GM12878 (cell line): ENCODE measurements at regions not wholly inside any gene's neighbourhood (a gene's known extent, or its start where the extent isn't known, plus 50 kb on each side); places are given as distances from the start of the nearest gene placed in this dataset.

ENCODE experiments used
- BRCA1 ChIP-seq: IDR thresholded peaks from 2 replicates; pipeline ENCODE4 v1.6.1; 2011; ENCODE audit warnings: low read depth, low read length, improper control_type of control experiment
- CBX3 ChIP-seq: fragments of 200-600 bp; sonication (generic); IDR thresholded peaks from 2 replicates; pipeline ENCODE4 v1.6.1; 2016; ENCODE audit warnings: low read depth, borderline replicate concordance
- CTCF ChIP-seq, 3 experiments: IDR thresholded peaks in 2 of 3; conservative IDR thresholded peaks in 1 of 3; 2 replicates each; pipeline ENCODE4 v1.5.1; 2011; ENCODE audit warnings: low read depth in 3 of 3, low read length in 3 of 3, mild to moderate bottlenecking in 3 of 3, control low read depth in 2 of 3, moderate library complexity in 2 of 3, inconsistent platforms in 1 of 3, mixed read lengths in 1 of 3; ENCODE audit not compliant: control insufficient read depth in 2 of 3, insufficient read depth in 1 of 3; ENCODE audit errors: extremely low read depth in 1 of 3
- MAX ChIP-seq: IDR thresholded peaks from 2 replicates; pipeline ENCODE4 v1.6.1; 2012; ENCODE audit warnings: low read depth, low read length, improper control_type of control experiment
- MEF2A ChIP-seq: IDR thresholded peaks from 2 replicates; pipeline ENCODE4 v1.6.1; 2011; ENCODE audit warnings: low read depth, mild to moderate bottlenecking, low read length, moderate library complexity; ENCODE audit not compliant: insufficient read depth
- POLR2AphosphoS5 ChIP-seq: IDR thresholded peaks from 2 replicates; pipeline ENCODE4 v1.6.1; 2011; ENCODE audit warnings: mild to moderate bottlenecking, low read length, inconsistent platforms
- SUZ12 ChIP-seq: fragments of 200-600 bp; sonication (generic); IDR thresholded peaks from one replicate; pipeline ENCODE4 v1.6.1; 2018; ENCODE audit warnings: antibody characterized with exemption, mild to moderate bottlenecking; ENCODE audit not compliant: unreplicated experiment
- YBX1 ChIP-seq: fragments of 450-650 bp; IDR thresholded peaks from 2 replicates; pipeline ENCODE4 v1.6.1; 2016; ENCODE audit warnings: antibody characterized with exemption
- YY1 ChIP-seq: IDR thresholded peaks from 2 replicates; pipeline ENCODE4 v1.6.1; 2011; ENCODE audit warnings: low read depth, mild to moderate bottlenecking, low read length

GRCh38 chr2:188727846-188728245 is 246.3 kb upstream of the COL3A1 start:
- no peak for TF ChIP-seq YY1
- TF ChIP-seq CBX3 = no peak
- TF ChIP-seq BRCA1 = no peak
- TF ChIP-seq MEF2A = no peak
- no peak for TF ChIP-seq POLR2AphosphoS5
- TF ChIP-seq CTCF (IDR thresholded peaks at IDR 0.05 in 2 of 3, conservative IDR thresholded peaks at IDR 0.05 in 1 of 3; ENCODE audit: control insufficient read depth in 2 of 3, extremely low read depth in 1 of 3, insufficient read depth in 1 of 3, low read depth in 3 of 3, low read length in 3 of 3) = no peak
- no peak for TF ChIP-seq YBX1
- TF ChIP-seq SUZ12 = no peak
- no peak for TF ChIP-seq MAX
